Esophagus muscularis mucosa (tissue), 3 donors: ENCODE measurements at regions not wholly inside any gene's neighbourhood (a gene's known extent, or its start where the extent isn't known, plus 50 kb on each side); places are given as distances from the start of the nearest gene placed in this dataset.
"Not testable (repeated sequence)": the region's sequence is repeated elsewhere in the genome, so short reads cannot be mapped to it uniquely, and the experiment has no call there.

Experiments
- CTCF ChIP-seq, 3 experiments: fragments of 200-600 bp in 2 of 3; fragments of 450-650 bp in 1 of 3; sonication (generic) in 2 of 3; IDR thresholded peaks; one replicate each; pipeline ENCODE4 v1.5.1; 2017 to 2019; ENCODE audit warnings: antibody characterized with exemption in 3 of 3, mild to moderate bottlenecking in 2 of 3, moderate library complexity in 1 of 3
- POLR2AphosphoS5 ChIP-seq, 2 donors: sonication (generic); formaldehyde crosslinking; IDR thresholded peaks; one replicate each; pipeline ENCODE4 v1.6.1; 2017; ENCODE audit warnings: antibody characterized with exemption in 2 of 2

GRCh38 chr9:12441080-12441479, 252.1 kb upstream of the TYRP1 start:
- TF ChIP-seq CTCF, POLR2AphosphoS5 (IDR thresholded peaks at IDR 0.05): not testable (repeated sequence)
